ENCODE measurements at regions not wholly inside any gene's neighbourhood (a gene's known extent, or its start where the extent isn't known, plus 50 kb on each side); places are given as distances from the start of the nearest gene placed in this dataset.

GRCh38 chr5:159395202-159395601 is 64.9 kb upstream of the IL12B start:
- TF ChIP-seq CTCF (IDR thresholded peaks at IDR 0.05 in 8 of 11, conservative IDR thresholded peaks at IDR 0.05 in 3 of 11) (no peak), POLR2A (IDR thresholded peaks at IDR 0.05) (no peak), POLR2AphosphoS5 (IDR thresholded peaks at IDR 0.05) (no peak)
